Lung (tissue), 11 donors: ENCODE measurements at regions not wholly inside any gene's neighbourhood (a gene's known extent, or its start where the extent isn't known, plus 50 kb on each side); places are given as distances from the start of the nearest gene placed in this dataset.

Source experiments
- ATAC-seq: fragments of 200-7000 bp; cut with Tn5 transposase; one replicate; pipeline ENCODE4 v1.9.1; 2020; ENCODE audit warnings: moderate number of reproducible peaks; ENCODE audit not compliant: insufficient read depth, low FRiP score
- DNase-seq, 3 donors: peaks; one replicate each; pipeline ENCODE4 v3.0.0-alpha.2; 2013 to 2017
- H3K27ac ChIP-seq, 2 donors: one replicate each; pipeline ENCODE4 v1.5.1; 2013; ENCODE audit warnings: mild to moderate bottlenecking in 2 of 2, moderate library complexity in 2 of 2, control low read depth in 1 of 2, inconsistent platforms in 1 of 2, low read depth in 1 of 2, low read length in 1 of 2
- H3K27me3 ChIP-seq, 3 donors: one replicate each; pipeline ENCODE4 v1.5.1; 2013; ENCODE audit warnings: low read length in 2 of 3; ENCODE audit not compliant: control insufficient read depth in 3 of 3, insufficient read depth in 3 of 3
- H3K36me3 ChIP-seq, 4 donors: one replicate each; pipeline ENCODE4 v1.5.1; 2013; ENCODE audit warnings: low read length in 4 of 4, mild to moderate bottlenecking in 1 of 4, moderate library complexity in 1 of 4; ENCODE audit not compliant: control insufficient read depth in 4 of 4, insufficient read depth in 4 of 4
- H3K4me1 ChIP-seq, 5 donors: one replicate each; pipeline ENCODE4 v1.5.1; 2013; ENCODE audit warnings: low read length in 5 of 5, mild to moderate bottlenecking in 2 of 5, moderate library complexity in 1 of 5; ENCODE audit not compliant: control insufficient read depth in 5 of 5, insufficient read depth in 5 of 5
- H3K4me3 ChIP-seq: one replicate; pipeline ENCODE4 v1.5.1; 2013; ENCODE audit warnings: mild to moderate bottlenecking, control low read depth, moderate library complexity
- H3K9ac ChIP-seq, 2 donors: one replicate each; pipeline ENCODE4 v1.5.1; 2013; ENCODE audit warnings: low read length in 2 of 2, control low read depth in 1 of 2; ENCODE audit not compliant: insufficient read depth in 1 of 2
- H3K9me3 ChIP-seq, 4 donors: one replicate each; pipeline ENCODE4 v1.5.1; 2013; ENCODE audit warnings: low read length in 3 of 4, mild to moderate bottlenecking in 1 of 4, moderate library complexity in 1 of 4; ENCODE audit not compliant: control insufficient read depth in 4 of 4, insufficient read depth in 3 of 4
- WGBS, 2 donors: extraction: QIAGEN DNeasy Blood & Tissue Kit; methylation state at CpG; one replicate each; pipeline ENCODE4 v1.1.7; 2013; 5-methylcytosine and 5-hydroxymethylcytosine counted together
- TF ChIP-seq, protein P1 (sequence below): IDR thresholded peaks from 2 replicates; pipeline ENCODE4 v1.5.1; 2012; ENCODE audit warnings: mild to moderate bottlenecking; ENCODE audit errors: control extremely low read depth, extremely low read depth
- donor health status: control.
- donor health status: control.
- donor health status: Bipolar disorder and iron deficiency.
- donor health status: healthy.
- donor health status: DM: yes; HTN: yes; CAD: no.

DNA sequence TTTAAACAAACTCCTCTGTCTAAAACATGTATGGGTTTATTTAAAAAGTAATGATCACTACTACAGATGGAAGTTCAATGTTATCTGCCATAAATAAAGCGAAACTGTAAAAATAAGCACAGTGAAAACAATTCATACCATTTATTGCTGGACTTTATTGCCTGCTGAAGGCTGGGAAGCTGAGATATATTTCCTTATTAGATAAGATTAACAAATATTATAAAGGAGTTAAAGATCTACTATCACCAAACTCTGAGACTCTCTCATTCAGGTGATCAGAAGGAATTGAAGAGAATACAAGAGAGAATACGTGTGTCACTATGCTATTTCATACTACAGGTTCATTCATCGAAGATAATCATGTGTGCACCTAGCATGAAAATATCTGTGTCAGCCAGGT is 190.9 kb upstream of the ATP10B start:
- Histone ChIP-seq H3K9me3 (no peaks in the 10 kb centered on the region), H3K27ac (no peak overlapping the region), H3K36me3 (no peaks in the 10 kb centered on the region), H3K4me3 (no peak overlapping the region), H3K9ac (no peak overlapping the region), H3K4me1 (peaks cover 0 to 8% (median 0%) of the 10 kb centered on the region in 5 donors), H3K27me3 (no peaks in the 10 kb centered on the region)
- TF ChIP-seq, protein P1, sequence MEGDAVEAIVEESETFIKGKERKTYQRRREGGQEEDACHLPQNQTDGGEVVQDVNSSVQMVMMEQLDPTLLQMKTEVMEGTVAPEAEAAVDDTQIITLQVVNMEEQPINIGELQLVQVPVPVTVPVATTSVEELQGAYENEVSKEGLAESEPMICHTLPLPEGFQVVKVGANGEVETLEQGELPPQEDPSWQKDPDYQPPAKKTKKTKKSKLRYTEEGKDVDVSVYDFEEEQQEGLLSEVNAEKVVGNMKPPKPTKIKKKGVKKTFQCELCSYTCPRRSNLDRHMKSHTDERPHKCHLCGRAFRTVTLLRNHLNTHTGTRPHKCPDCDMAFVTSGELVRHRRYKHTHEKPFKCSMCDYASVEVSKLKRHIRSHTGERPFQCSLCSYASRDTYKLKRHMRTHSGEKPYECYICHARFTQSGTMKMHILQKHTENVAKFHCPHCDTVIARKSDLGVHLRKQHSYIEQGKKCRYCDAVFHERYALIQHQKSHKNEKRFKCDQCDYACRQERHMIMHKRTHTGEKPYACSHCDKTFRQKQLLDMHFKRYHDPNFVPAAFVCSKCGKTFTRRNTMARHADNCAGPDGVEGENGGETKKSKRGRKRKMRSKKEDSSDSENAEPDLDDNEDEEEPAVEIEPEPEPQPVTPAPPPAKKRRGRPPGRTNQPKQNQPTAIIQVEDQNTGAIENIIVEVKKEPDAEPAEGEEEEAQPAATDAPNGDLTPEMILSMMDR = no peak
- no peak for DNase-seq
- ATAC-seq = no peak
- 90 to 94% methylated on average over 3 of the region's 3 CpGs for WGBS, 2 donors

- no peak overlapping the region for H3K4me3 ChIP-seq
- ATAC-seq (no peak), DNase-seq (no peak)
- H3K27ac ChIP-seq = no peak overlapping the region
- 78 to 79% methylated on average over 1 of the region's 1 CpG for WGBS, 2 donors
- TF ChIP-seq, protein P1 = no peak
- H3K9me3 ChIP-seq = no peaks in the 10 kb centered on the region
- peaks cover 0 to 8% (median 0%) of the 10 kb centered on the region in 5 donors for H3K4me1 ChIP-seq
- H3K36me3 ChIP-seq = no peaks in the 10 kb centered on the region
- no peak overlapping the region for H3K9ac ChIP-seq
- H3K27me3 ChIP-seq = no peaks in the 10 kb centered on the region
These were observed 190.4 kb upstream of the ATP10B start for GRCh38 chr5:161042443-161042842.

DNA sequence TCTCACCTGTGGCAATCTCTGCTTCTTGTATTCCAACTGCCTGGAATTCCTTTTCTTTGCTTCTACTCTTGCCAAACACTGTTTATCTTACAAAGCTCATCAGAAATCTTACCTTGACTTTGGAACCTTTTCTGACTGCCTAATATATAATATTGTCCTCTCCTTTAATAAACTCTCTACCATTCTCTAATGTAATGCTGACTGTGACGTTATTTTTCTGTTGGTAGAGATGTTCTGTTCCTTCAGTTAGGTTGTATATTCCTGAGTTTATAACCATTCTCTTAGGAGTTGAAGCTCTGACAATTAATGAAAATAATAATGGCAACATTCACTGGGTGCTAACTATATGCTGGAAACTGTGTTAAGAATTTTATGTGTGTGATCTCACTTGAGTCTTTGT is 188.8 kb upstream of the ATP10B start:
- Histone ChIP-seq H3K27ac (no peak overlapping the region), H3K4me1 (no peaks in the 10 kb centered on the region), H3K9ac (no peak overlapping the region), H3K27me3 (no peaks in the 10 kb centered on the region), H3K36me3 (no peaks in the 10 kb centered on the region), H3K4me3 (no peak overlapping the region), H3K9me3 (no peaks in the 10 kb centered on the region)
- WGBS, 2 donors = 83 to 94% methylated on average over 1 of the region's 1 CpG
- TF ChIP-seq, protein P1 = no peak
- no peak for DNase-seq
- no peak for ATAC-seq

DNA sequence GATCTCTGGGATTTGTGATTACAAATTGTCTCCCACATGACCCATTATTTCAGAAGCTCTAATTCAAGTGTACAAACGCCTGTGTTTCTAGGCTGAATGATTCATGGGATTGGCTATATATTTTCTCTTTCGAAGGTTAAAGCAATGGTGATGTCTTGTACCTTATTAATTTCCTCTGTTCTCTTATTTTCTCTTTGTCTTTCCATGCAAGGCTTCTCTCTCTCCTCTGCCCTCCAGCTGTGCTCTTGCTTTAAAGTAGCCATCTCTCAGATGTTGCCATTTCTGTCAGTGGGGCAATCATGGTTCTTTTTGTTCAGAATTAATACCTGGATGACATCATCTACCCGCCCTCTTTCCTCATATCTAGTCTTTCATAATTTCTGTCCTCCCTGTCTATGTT is 184.3 kb upstream of the ATP10B start:
- H3K27ac ChIP-seq = no peak overlapping the region
- DNase-seq (no peak), ATAC-seq (no peak)
- no peak overlapping the region for H3K9ac ChIP-seq
- H3K9me3 ChIP-seq = no peaks in the 10 kb centered on the region
- TF ChIP-seq, protein P1 = no peak
- no peaks in the 10 kb centered on the region for H3K36me3 ChIP-seq
- WGBS, 2 donors = 85 to 92% methylated on average over 3 of the region's 3 CpGs
- H3K27me3 ChIP-seq = no peaks in the 10 kb centered on the region
- no peak overlapping the region for H3K4me3 ChIP-seq
- no peaks in the 10 kb centered on the region for H3K4me1 ChIP-seq
